AG10803 (cell line): ENCODE measurements at regions not wholly inside any gene's neighbourhood (a gene's known extent, or its start where the extent isn't known, plus 50 kb on each side); places are given as distances from the start of the nearest gene placed in this dataset.

ENCODE experiments used
- DNase-seq: peaks from one replicate; pipeline ENCODE4 v3.0.0; 2010; ENCODE audit warnings: low read depth
- H3K4me3 ChIP-seq: 2 replicates; pipeline ENCODE4 v1.5.1; 2011; ENCODE audit warnings: mild to moderate bottlenecking, low read length, control low read depth
- CTCF ChIP-seq: conservative IDR thresholded peaks from 2 replicates; pipeline ENCODE4 v1.5.1; 2011; ENCODE audit warnings: mild to moderate bottlenecking, low read length, control low read depth, inconsistent platforms

GRCh38 chr7:136163340-136163801, 186.2 kb upstream of the MTPN start:
- TF ChIP-seq CTCF, result no peak
- peak; percentile 1 for DNase-seq
- H3K4me3 ChIP-seq, result no peak overlapping the region

- TF ChIP-seq CTCF, result no peak
- DNase-seq, result no peak
- H3K4me3 ChIP-seq, result no peak overlapping the region
Observed at GRCh38 chr7:136150311-136150710, 173.2 kb upstream of the MTPN start.

DNA sequence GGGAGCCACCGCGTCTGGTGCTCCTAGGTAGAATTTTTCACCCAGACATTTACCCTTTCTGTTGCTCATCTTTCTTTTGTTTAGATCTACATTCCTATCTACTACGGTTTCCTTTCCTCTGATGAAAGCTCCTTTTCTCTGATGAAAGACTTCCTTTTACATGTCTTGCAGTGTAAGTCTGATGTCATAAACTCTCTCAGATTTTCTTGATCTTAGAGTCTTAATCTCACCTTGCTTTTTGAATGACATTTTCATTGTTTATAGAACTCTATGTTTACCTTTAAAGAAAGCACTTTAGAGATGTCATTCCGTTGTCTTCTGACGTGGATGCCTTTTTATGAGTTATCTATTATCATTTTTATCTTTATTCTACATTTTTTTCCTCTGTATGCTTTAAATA, 171.8 kb upstream of the MTPN start:
- no peak for DNase-seq
- no peak overlapping the region for H3K4me3 ChIP-seq

GRCh38 chr7:136146925-136147324, 169.8 kb upstream of the MTPN start:
- TF ChIP-seq CTCF, result no peak
- H3K4me3 ChIP-seq, result no peak overlapping the region
- DNase-seq, result no peak

More for the DNA sequence above, 171.8 kb upstream of the MTPN start:
- TF ChIP-seq CTCF, result no peak

- TF ChIP-seq CTCF, result no peak
- no peak overlapping the region for H3K4me3 ChIP-seq
- DNase-seq, result no peak
Observed at GRCh38 chr7:136144182-136144581, 167.0 kb upstream of the MTPN start.

- no peak for TF ChIP-seq CTCF
- no peak for DNase-seq
- no peak overlapping the region for H3K4me3 ChIP-seq
Observed at GRCh38 chr7:136143271-136143670, 166.1 kb upstream of the MTPN start.

GRCh38 chr7:136142583-136142982, 165.4 kb upstream of the MTPN start:
- TF ChIP-seq CTCF, result no peak
- no peak for DNase-seq
- no peak overlapping the region for H3K4me3 ChIP-seq
